WERI-Rb-1 (cell line): ENCODE measurements at regions not wholly inside any gene's neighbourhood (a gene's known extent, or its start where the extent isn't known, plus 50 kb on each side); places are given as distances from the start of the nearest gene placed in this dataset.
A peak's percentile ranks its signal among the peaks of the same experiment; 100 is the strongest.

Source experiments
- DNase-seq: peaks from one replicate; pipeline ENCODE4 v3.0.0-alpha.2; 2020
- H3K27ac ChIP-seq: fragments of 250-450 bp; sonication (Bioruptor Pico); 2 replicates; pipeline ENCODE4 v1.5.1; 2020; ENCODE audit warnings: mild to moderate bottlenecking, moderate library complexity
- H3K27me3 ChIP-seq: fragments of 250-450 bp; sonication (Bioruptor Pico); 2 replicates; pipeline ENCODE4 v1.5.1; 2021; ENCODE audit warnings: mild to moderate bottlenecking, low read depth, moderate library complexity; ENCODE audit not compliant: insufficient read depth, severe bottlenecking
- H3K36me3 ChIP-seq: fragments of 250-450 bp; sonication (Bioruptor Pico); 2 replicates; pipeline ENCODE4 v1.5.1; 2020; ENCODE audit warnings: mild to moderate bottlenecking, moderate library complexity
- H3K4me3 ChIP-seq: 2 replicates; pipeline ENCODE4 v1.5.1; 2011; ENCODE audit warnings: low read depth, mild to moderate bottlenecking, control low read depth, low read length
- H3K9me3 ChIP-seq: fragments of 250-450 bp; sonication (Bioruptor Pico); 2 replicates; pipeline ENCODE4 v1.5.1; 2021; ENCODE audit warnings: mild to moderate bottlenecking, moderate library complexity; ENCODE audit not compliant: severe bottlenecking
- TF ChIP-seq, protein P1 (sequence below): IDR thresholded peaks from 2 replicates; pipeline ENCODE4 v1.5.1; 2011; ENCODE audit warnings: low read depth, mild to moderate bottlenecking, control low read depth, inconsistent platforms, low read length

- no peaks in the 10 kb centered on the region for H3K27me3 ChIP-seq
- no peaks in the 10 kb centered on the region for H3K36me3 ChIP-seq
- TF ChIP-seq, protein P1, sequence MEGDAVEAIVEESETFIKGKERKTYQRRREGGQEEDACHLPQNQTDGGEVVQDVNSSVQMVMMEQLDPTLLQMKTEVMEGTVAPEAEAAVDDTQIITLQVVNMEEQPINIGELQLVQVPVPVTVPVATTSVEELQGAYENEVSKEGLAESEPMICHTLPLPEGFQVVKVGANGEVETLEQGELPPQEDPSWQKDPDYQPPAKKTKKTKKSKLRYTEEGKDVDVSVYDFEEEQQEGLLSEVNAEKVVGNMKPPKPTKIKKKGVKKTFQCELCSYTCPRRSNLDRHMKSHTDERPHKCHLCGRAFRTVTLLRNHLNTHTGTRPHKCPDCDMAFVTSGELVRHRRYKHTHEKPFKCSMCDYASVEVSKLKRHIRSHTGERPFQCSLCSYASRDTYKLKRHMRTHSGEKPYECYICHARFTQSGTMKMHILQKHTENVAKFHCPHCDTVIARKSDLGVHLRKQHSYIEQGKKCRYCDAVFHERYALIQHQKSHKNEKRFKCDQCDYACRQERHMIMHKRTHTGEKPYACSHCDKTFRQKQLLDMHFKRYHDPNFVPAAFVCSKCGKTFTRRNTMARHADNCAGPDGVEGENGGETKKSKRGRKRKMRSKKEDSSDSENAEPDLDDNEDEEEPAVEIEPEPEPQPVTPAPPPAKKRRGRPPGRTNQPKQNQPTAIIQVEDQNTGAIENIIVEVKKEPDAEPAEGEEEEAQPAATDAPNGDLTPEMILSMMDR, result no peak
Measured at GRCh38 chr14:65901595-65901994, 489.1 kb downstream of the FUT8 start.

DNA sequence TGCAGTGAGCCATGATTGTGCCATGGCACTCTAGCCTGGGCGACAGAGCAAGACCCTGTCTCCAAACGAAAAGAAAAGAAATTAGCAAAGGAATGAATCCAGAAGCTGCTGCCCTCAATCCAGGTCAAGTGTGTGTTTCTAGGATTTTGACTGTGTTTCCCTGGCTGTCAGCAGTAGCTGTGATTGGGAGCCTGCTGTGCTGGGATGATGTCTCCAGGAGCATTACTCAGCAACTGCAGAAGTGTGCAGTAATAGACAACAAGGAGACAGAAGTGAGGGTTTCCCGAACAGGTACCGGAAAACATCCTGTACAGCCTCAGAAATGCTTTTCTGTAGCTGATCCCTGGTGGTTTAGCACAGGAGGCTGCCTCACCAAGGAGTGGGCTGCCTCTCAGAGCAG, 492.5 kb downstream of the FUT8 start:
- Histone ChIP-seq H3K9me3 (no peaks in the 10 kb centered on the region), H3K27ac (no peak overlapping the region), H3K4me3 (peak overlapping the region; percentile 26), H3K27me3 (no peaks in the 10 kb centered on the region), H3K36me3 (no peaks in the 10 kb centered on the region)
- TF ChIP-seq, protein P1, result no peak
- DNase-seq, result peak; percentile 23

More at GRCh38 chr14:65901595-65901994, 489.1 kb downstream of the FUT8 start:
- H3K4me3 ChIP-seq, result no peak overlapping the region
- H3K27ac ChIP-seq, result no peak overlapping the region
- no peak for DNase-seq
- no peaks in the 10 kb centered on the region for H3K9me3 ChIP-seq

- Histone ChIP-seq H3K9me3 (no peaks in the 10 kb centered on the region), H3K27me3 (no peaks in the 10 kb centered on the region), H3K27ac (no peak overlapping the region), H3K36me3 (no peaks in the 10 kb centered on the region), H3K4me3 (no peak overlapping the region)
- no peak for DNase-seq
- TF ChIP-seq, protein P1, result no peak
Measured at GRCh38 chr14:65906344-65906743, 493.8 kb downstream of the FUT8 start.

GRCh38 chr14:65906948-65907347, 494.4 kb downstream of the FUT8 start:
- H3K36me3 ChIP-seq, result no peaks in the 10 kb centered on the region
- H3K27me3 ChIP-seq, result no peaks in the 10 kb centered on the region
- no peaks in the 10 kb centered on the region for H3K9me3 ChIP-seq
- TF ChIP-seq, protein P1, result no peak
- H3K27ac ChIP-seq, result no peak overlapping the region
- DNase-seq, result no peak
- no peak overlapping the region for H3K4me3 ChIP-seq

- no peaks in the 10 kb centered on the region for H3K27me3 ChIP-seq
- TF ChIP-seq, protein P1, result no peak
- no peak overlapping the region for H3K27ac ChIP-seq
- no peak for DNase-seq
- H3K36me3 ChIP-seq, result no peaks in the 10 kb centered on the region
- no peaks in the 10 kb centered on the region for H3K9me3 ChIP-seq
- no peak overlapping the region for H3K4me3 ChIP-seq
Measured at GRCh38 chr14:65910108-65910786, 497.7 kb downstream of the FUT8 start.

- Histone ChIP-seq H3K27me3 (no peaks in the 10 kb centered on the region), H3K36me3 (no peaks in the 10 kb centered on the region), H3K4me3 (no peak overlapping the region), H3K27ac (no peak overlapping the region), H3K9me3 (no peaks in the 10 kb centered on the region)
- TF ChIP-seq, protein P1, result no peak
- no peak for DNase-seq
Measured at GRCh38 chr14:65915125-65915524, 502.6 kb downstream of the FUT8 start.
